Sciatic nerve (tissue), 2 donors: ENCODE measurements at regions not wholly inside any gene's neighbourhood (a gene's known extent, or its start where the extent isn't known, plus 50 kb on each side); places are given as distances from the start of the nearest gene placed in this dataset.
"Not testable (repeated sequence)": the region's sequence is repeated elsewhere in the genome, so short reads cannot be mapped to it uniquely, and the experiment has no call there.

Experiments used
- ATAC-seq: fragments of 200-7000 bp; cut with Tn5 transposase; one replicate; pipeline ENCODE4 v1.9.1; 2020; ENCODE audit warnings: mild to moderate bottlenecking, moderate library complexity
- DNase-seq: peaks from one replicate; pipeline ENCODE4 v3.0.0-alpha.2; 2020; ENCODE audit warnings: low spot score
- intact Hi-C: fragments of 100-400 bp; cut with DNase I; formaldehyde crosslinking; loops from one replicate; pipeline ENCODE4 v1.14.2; 2022
- donor health status: DM: no; HTN: no; CAD: no.
- donor health status: DM: no; HTN: no; CAD: no.

DNA sequence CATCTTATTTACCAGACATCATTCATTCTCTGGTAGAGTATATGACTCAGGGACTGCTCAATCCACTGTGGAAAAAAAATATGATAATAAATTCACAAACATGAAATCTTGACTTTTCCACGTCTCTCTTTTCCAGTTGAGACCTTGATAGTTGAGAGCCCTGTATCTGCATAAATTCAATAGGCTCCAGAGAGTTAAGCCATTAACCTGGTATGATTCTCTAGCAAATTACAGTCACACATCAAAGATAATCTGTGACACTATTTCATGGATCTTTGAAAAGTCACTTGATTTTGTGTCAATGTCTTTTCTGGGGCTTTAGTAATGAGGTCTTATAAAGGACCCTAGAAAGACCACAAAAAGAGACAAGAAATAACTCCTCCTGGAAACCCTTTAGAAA is 154.2 kb upstream of the FOXG1 start:
- intact Hi-C loops: no loop called here
- ATAC-seq: no peak
- DNase-seq: no peak

DNA sequence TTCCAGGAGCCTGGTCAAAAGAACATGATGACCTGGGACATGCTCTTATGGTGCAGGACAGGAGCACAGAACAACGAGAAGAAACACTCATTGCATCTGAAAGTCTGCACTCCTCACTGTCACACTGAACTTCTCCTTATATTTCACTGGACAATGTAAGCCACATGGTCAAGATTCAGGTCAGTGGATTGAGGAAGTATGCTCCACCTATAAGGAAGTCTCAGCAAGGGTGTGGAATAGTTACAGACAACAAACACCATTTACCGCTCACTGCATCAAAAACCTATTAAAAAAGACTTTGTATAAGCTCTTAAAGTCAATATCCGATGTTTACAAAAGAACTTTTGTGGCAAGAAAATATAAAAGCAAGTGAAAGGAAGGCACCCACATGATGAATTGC is 153.1 kb upstream of the FOXG1 start:
- intact Hi-C loops: no loop called here
- DNase-seq: no peak
- no peak for ATAC-seq

DNA sequence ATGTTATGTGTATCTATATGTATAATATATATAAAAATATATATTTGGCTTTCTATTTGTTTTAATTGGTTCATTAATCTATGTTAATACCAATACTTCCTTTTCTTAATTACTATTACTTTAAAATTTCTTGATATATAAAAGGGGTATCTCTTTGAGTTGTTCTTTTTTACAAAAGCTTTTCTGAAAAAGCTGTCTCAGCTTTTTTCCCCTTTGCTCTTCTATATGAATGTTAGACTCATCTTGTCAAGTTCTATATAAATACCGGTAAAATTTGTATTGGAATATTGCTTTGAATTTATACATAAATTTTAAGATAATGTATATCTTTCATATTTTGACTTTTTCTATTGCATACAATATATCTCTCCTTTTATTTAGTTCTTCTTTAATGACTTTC is 139.8 kb upstream of the FOXG1 start:
- DNase-seq (no peak), ATAC-seq (no peak)
- intact Hi-C loops: no loop called here

DNA sequence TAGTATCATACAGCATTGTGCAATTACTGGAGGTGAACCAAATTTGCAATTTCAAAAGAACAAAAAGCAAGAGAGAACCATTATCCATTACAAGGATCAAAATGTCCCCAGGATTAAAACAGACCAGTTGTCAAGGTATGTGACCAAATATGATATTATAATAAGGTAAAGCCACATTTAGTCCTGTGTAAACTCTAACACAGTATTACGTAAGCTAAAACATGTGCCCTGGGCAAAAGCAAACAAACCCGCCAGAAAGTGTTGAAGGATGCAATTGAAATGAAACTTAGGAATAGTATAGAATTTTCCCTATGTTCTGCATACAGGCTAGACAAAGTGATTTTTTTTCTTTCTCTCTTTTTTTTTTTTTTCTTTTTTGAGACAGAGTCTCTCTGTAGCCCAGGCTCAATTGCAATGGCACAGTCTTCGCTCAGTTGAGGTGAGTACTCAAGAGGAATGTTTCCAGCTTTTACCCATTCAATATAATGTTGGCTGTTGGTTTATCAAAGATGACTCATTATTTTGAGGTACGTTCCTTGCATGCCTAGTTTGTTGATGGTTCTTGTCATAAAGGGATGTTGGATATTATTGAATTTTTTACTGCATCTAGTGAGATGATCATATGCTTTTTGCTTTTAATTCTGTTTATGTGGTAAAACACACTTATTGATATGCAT is 137.1 kb upstream of the FOXG1 start:
- DNase-seq (no peak), ATAC-seq (no peak)
- intact Hi-C loops: no loop called here

- no peak for DNase-seq
- intact Hi-C loops: no loop called here
- ATAC-seq: no peak
Measured at GRCh38 chr14:28630100-28630499, 136.5 kb upstream of the FOXG1 start.

GRCh38 chr14:28635387-28635786 is 131.2 kb upstream of the FOXG1 start:
- intact Hi-C loops: no loop called here
- DNase-seq (no peak), ATAC-seq (no peak)

GRCh38 chr14:28635816-28636215 is 130.8 kb upstream of the FOXG1 start:
- ATAC-seq, DNase-seq, intact Hi-C loops: not testable (repeated sequence)

DNA sequence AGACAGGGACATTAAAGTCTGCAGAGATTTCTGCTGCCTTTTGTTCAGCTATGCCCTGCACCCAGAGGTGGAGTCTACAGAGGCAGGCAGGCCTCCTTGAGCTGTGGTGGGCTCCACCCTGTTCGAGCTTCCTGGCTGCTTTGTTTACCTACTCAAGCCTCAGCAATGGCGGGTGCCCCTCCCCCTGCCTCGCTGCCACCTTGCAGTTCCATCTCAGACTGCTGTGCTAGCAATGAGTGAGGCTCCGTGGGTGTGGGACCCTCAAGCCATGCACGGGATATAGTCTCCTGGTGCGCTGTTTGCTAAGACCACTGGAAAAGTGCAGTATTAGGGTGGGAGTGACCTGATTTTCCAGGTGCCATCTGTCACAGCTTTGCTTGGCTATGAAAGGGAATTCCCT is 125.4 kb upstream of the FOXG1 start:
- ATAC-seq, intact Hi-C loops, DNase-seq: not testable (repeated sequence)

DNA sequence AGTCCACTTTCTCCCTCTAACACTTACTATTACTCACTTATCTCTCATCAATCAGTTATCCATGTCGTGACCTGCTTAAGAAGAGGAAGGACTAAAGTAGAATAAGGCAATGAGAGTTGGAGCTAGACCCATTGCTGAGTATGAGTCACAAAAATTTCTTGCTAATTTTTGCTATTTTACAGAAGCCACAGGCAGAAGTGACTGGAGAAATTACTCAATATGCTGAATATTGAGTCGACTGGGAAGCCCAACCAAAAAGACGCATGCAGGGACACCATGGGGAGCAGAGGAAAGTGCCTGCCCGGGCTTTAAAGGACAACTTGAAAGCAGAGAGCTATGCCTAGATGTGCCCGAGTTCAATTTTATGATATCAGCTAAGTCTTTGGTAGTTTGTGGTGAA is 115.4 kb upstream of the FOXG1 start:
- ATAC-seq: no peak
- intact Hi-C loops: no loop called here
- no peak for DNase-seq

DNA sequence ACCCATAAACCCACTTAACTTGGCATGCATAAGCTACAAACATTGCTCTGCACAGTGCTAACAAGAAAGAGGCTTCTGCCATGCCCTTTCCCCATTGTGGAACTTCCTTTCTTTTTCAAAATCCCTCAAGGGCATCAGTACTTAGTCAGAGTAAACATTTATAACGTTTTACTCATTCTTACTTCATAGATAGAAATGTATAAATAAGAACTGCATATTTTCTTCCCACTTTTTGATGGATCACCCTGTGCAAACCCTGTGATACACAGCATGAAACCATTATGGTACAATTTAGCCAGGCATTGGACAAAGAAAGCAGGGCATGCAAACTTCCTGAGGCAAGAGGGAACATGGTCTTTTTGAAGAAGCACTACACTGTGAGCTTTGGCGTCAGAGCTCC is 113.8 kb upstream of the FOXG1 start:
- DNase-seq (no peak), ATAC-seq (no peak)
- intact Hi-C loops: no loop called here

- intact Hi-C loops: no loop called here
- no peak for ATAC-seq
Measured at GRCh38 chr14:28653521-28653920, 113.1 kb upstream of the FOXG1 start.

GRCh38 chr14:28656704-28657255 is 109.8 kb upstream of the FOXG1 start:
- DNase-seq (no peak), ATAC-seq (no peak)
- intact Hi-C loops: no loop called here

More at GRCh38 chr14:28653521-28653920, 113.1 kb upstream of the FOXG1 start:
- DNase-seq: no peak

- intact Hi-C loops: no loop called here
- no peak for ATAC-seq
Measured at GRCh38 chr14:28661171-28661772, 105.3 kb upstream of the FOXG1 start.

DNA sequence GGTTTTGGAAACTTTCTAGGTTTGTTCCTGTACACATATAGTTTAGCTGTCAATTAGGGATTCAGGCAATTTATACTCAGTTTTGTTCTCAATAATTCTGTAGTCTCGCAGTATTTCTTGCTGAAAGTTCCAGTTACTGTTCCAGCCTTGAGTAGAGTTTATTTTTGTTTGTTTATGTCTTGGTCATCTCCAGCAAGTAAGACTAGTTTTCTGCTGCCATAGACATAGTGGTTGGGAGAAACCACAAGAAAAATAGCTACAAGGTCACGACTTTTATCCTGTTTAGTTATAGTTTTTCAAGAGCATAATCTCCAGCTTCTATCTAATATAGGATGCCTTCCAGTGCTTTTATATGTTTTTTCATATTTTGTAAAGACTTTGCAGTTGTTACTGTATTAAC is 99.6 kb upstream of the FOXG1 start:
- no peak for ATAC-seq
- intact Hi-C loops: no loop called here
- no peak for DNase-seq

More at GRCh38 chr14:28661171-28661772, 105.3 kb upstream of the FOXG1 start:
- no peak for DNase-seq

- DNase-seq (no peak), ATAC-seq (no peak)
- intact Hi-C loops: no loop called here
Measured at GRCh38 chr14:28671425-28671824, 95.2 kb upstream of the FOXG1 start.

DNA sequence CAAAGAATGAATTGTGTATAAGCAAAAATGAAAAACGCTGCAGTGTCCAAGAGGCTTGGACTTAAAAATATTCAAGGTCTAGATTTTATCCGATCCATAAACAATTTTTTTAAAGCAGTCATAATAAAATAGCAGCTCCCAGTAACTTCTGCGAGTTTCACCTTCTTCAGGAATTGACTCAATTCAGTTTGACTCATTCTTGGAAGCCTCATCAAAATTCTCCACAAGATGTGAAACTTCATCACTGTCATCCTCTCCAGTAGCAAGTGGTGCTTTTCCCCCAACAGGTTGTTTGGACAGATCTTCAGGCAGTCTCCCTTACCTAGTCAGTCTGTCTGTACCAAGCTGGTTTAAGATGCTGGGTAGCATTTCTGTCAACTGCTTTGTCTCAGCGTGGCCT is 93.5 kb upstream of the FOXG1 start:
- intact Hi-C loops: no loop called here
- no peak for DNase-seq
- ATAC-seq: no peak

DNA sequence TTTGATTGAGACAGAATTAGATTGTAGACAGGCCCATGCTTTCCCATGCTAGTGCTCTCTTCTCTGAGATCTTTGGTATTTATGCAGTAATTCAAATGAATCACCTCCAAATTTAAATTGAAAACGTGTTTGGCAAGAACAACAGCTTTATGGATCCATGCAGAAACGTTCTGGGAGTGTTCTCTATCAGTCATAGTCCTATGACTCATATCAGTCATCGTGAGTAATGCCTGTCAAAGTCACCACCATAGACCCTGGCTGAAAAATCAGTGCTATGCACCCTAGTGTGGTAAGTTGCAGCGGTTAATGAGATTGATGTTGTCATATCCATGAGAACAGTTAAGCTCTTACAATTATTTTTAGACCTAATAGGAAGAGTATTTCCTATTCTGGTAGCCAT is 90.1 kb upstream of the FOXG1 start:
- ATAC-seq: no peak
- no peak for DNase-seq
- intact Hi-C loops: no loop called here

DNA sequence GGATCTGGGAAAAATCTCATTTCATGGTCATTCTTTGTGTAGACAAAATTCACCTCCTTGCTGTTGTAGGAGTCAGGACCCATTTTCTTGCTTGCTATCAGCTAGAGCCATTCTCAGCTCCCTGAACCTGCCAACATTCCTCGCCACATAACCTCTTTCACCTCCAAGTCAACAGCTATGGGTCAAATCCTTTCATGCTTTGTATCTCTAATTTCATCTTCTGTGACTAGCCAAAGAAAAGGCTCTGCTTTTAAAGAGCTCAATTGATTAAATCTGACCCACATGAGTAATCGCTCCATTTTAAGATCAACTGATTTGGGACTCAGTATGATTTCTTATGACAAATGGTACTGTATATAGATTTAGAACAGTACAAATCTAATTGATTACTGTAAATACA is 89.2 kb upstream of the FOXG1 start:
- DNase-seq: no peak
- no peak for ATAC-seq
- intact Hi-C loops: no loop called here

DNA sequence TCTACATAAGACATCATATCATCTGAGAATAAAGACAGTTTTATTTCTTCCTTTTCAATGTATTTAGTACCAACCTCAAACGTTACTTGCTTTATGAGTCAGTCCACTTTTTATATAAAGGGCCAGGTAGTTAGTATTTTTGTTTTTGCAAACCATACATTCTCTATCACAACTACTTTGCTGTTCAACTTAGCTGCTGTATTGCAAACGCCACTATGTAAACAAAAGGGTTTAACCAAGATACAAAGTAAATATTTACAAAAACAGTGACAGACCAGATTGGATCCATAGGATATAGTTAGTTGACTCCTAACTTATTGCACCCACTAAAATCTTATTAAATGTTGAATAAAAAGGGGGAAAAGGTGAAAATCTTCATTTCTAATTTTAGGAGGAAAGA is 87.7 kb upstream of the FOXG1 start:
- ATAC-seq (no peak), DNase-seq (no peak)
- intact Hi-C loops: no loop called here

- ATAC-seq: no peak
- DNase-seq: no peak
- intact Hi-C loops: no loop called here
Measured at GRCh38 chr14:28681681-28682080, 84.9 kb upstream of the FOXG1 start.
